GM18507 (cell line): ENCODE measurements at regions not wholly inside any gene's neighbourhood (a gene's known extent, or its start where the extent isn't known, plus 50 kb on each side); places are given as distances from the start of the nearest gene placed in this dataset.
"Not testable (repeated sequence)": the region's sequence is repeated elsewhere in the genome, so short reads cannot be mapped to it uniquely, and the experiment has no call there.

ENCODE experiments used
- DNase-seq: peaks from one replicate; pipeline ENCODE4 v3.0.0; 2011; ENCODE audit warnings: low read depth; ENCODE audit not compliant: insufficient read length; ENCODE audit errors: extremely low spot score
- FAIRE-seq: peaks from 2 replicates; lab custom pipeline; 2011; peaks lifted over from hg19 to GRCh38; lab: Jason Lieb, UNC

- no peak for FAIRE-seq
- DNase-seq: no peak
Observed at GRCh38 chr6:74287932-74288331, 591.9 kb downstream of the CD109 start.

GRCh38 chr6:74287441-74287840, 591.4 kb downstream of the CD109 start:
- DNase-seq: no peak
- FAIRE-seq: no peak

GRCh38 chr6:74284284-74284683, 588.3 kb downstream of the CD109 start:
- DNase-seq: no peak
- no peak for FAIRE-seq

DNA sequence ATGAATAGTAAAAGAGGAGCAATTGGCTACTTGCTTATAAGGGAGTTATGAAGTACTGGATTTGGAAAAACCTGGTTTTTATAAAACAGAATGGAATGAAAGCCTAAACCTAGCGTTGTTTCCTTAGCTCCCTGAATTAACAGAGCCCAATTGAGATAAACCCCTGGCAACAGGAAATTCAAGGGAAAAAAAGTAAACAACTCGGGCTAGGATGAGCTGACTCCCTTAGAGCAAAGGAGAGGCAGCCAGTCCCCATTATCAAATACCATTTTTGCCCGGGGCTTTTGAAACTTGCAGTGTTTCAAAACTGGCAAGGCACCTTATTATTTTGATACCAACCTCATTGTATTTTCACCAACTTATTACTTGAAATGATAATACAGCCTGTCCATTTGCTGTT, 587.5 kb downstream of the CD109 start:
- FAIRE-seq: no peak

GRCh38 chr6:74282143-74282689, 586.2 kb downstream of the CD109 start:
- FAIRE-seq (no peak), DNase-seq (no peak)

More for the DNA sequence above, 587.5 kb downstream of the CD109 start:
- DNase-seq: no peak

GRCh38 chr6:74280130-74280692, 584.2 kb downstream of the CD109 start:
- FAIRE-seq (no peak), DNase-seq (no peak)

- DNase-seq (no peak), FAIRE-seq (no peak)
Observed at GRCh38 chr6:74277777-74278186, 581.8 kb downstream of the CD109 start.

- no peak for DNase-seq
- FAIRE-seq: no peak
Observed at GRCh38 chr6:74273541-74273940, 577.5 kb downstream of the CD109 start.

DNA sequence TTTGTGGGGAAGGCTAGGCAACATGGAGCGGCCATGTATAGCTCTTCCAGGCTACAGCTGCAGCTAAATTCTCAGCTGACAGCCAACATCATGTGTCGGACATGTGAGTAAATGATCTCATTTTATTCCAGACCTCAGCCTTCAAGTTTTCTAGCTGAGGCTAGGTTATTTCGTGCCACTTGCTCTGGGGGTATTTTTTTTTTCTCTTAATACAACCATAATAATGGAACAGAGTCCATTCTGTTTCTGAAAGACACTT, 573.5 kb downstream of the CD109 start:
- FAIRE-seq (no peak), DNase-seq (no peak)

DNA sequence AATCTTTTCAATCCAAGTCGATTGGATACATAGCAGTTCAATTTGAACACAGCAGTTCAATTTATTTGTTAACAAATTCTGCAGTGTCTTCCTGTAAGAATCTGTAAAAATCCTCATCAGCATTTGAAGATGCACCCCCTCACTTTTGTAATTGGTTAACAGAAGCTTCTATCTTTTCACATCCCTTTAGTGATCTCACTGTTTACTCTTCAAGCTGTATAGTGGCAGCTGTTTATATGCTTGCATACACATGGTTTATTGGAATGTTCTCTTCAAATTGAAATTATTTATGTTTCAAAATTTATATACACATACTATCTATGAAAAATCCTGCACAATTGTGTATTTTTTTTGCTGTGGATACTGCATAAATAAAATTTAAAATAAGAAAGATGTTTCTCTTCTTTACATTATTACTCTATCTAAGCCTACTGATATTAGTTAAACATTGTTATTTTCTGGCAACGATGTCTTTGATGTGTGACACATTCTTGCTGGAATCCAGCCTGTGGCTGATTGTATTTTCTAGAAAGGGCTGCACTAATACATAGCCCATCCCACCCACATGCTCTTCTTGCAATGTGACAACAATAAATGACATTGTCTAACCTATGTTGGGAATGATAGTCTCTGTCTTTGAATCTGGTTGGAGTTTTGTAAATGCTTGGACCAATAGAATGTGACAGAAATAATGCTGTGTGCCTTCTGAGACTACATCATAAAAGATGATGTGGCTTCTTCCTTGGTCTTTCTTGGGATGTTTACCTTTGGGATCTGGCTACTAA, 573.0 kb downstream of the CD109 start:
- no peak for FAIRE-seq
- DNase-seq: no peak

DNA sequence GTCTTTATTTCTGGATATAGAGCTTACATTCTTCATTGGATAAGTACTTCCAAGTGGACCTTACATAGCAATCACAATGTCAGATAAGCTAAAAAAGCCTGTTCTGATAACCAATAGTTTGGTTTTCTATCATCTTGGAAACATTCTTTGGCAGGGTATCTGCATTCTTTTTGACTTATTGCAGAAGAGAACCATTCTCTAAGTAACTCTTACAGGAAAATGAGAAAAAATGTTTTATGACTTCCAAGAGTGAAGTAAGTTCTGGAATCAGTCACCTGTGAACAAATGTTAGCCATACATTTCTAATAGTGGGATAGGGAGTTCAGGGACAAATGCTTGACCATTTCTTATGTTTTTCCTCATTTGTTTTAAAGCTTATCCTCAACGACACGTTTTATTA, 564.0 kb downstream of the CD109 start:
- DNase-seq: no peak
- FAIRE-seq: no peak

- FAIRE-seq (no peak), DNase-seq (no peak)
Observed at GRCh38 chr6:74256781-74257180, 560.8 kb downstream of the CD109 start.

GRCh38 chr6:74256381-74256780, 560.4 kb downstream of the CD109 start:
- FAIRE-seq (no peak), DNase-seq (no peak)

- FAIRE-seq, DNase-seq: not testable (repeated sequence)
Observed at GRCh38 chr6:74255007-74255406, 559.0 kb downstream of the CD109 start.

DNA sequence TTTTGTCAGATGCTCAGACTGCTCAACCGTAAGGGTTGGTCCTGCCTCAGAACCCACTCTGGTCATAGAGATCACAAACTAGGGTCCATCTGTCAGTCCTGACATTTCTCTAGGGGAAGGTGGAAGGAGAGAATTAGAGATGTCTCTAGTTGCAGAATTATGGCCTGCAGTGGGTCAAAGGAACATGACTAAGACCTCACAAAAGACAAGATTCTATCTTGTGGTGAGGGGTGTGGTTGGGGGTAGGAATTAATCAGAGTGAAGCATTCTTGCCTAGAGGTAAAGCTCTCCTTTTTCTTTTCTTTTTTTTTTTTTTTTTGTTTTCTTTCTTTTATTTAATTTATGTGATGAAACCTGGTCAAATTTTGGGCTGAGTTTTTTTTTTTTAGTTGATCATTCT, 558.1 kb downstream of the CD109 start:
- not testable (repeated sequence) for FAIRE-seq, DNase-seq

- FAIRE-seq (no peak), DNase-seq (no peak)
Observed at GRCh38 chr6:74253261-74253660, 557.3 kb downstream of the CD109 start.

- peak; percentile 38 for FAIRE-seq
Observed at GRCh38 chr6:74250161-74250818, 554.3 kb downstream of the CD109 start.

GRCh38 chr6:74249658-74250057, 553.7 kb downstream of the CD109 start:
- no peak for FAIRE-seq
- no peak for DNase-seq

More at GRCh38 chr6:74250161-74250818, 554.3 kb downstream of the CD109 start:
- no peak for DNase-seq

DNA sequence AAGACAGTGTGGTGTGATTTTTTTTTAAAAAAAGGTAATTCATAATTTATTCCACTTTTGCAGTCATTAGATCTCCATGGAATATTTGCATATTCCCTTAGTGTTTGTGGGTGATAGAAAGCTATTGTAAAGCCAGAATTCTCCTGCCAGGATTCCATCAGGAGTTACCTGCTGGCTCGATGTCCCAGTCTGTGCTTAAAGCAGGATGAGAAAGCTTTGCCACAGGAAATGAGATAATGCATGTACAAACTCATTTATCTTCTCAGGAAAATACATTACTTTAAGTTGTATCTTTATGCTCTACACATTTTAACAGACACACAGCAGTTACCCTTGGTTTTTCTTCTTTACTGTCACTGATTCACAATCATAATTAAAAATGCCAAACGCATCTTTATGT, 553.0 kb downstream of the CD109 start:
- FAIRE-seq: no peak

GRCh38 chr6:74222768-74223333, 526.8 kb downstream of the CD109 start:
- FAIRE-seq (no peak), DNase-seq (no peak)

More for the DNA sequence above, 553.0 kb downstream of the CD109 start:
- no peak for DNase-seq
